Activated CD4-positive, alpha-beta T cell treated with anti-CD3 and anti-CD28 coated beads, Interleukin-2, amount 10 ng/mL, durations not matched to agents 24 days and 14 days (primary cell): ENCODE measurements at regions not wholly inside any gene's neighbourhood (a gene's known extent, or its start where the extent isn't known, plus 50 kb on each side); places are given as distances from the start of the nearest gene placed in this dataset.

Experiments used
- DNase-seq: peaks from one replicate; pipeline ENCODE4 v3.0.0; 2022
- H3K27ac Mint-ChIP-seq: one replicate; pipeline ENCODE4 v1.8.0; 2022; ENCODE audit warnings: mild to moderate bottlenecking, mixed read lengths
- H3K27me3 Mint-ChIP-seq: one replicate; pipeline ENCODE4 v1.8.0; 2022; ENCODE audit warnings: mixed read lengths
- H3K36me3 Mint-ChIP-seq: one replicate; pipeline ENCODE4 v1.8.0; 2022; ENCODE audit warnings: low read depth, mild to moderate bottlenecking, mixed read lengths
- H3K4me1 Mint-ChIP-seq: one replicate; pipeline ENCODE4 v1.8.0; 2021; ENCODE audit warnings: mixed read lengths
- H3K4me3 Mint-ChIP-seq: one replicate; pipeline ENCODE4 v1.8.0; 2022; ENCODE audit warnings: mild to moderate bottlenecking, moderate library complexity, mixed read lengths
- H3K9me3 Mint-ChIP-seq: one replicate; pipeline ENCODE4 v1.8.0; 2021; ENCODE audit warnings: mixed read lengths
- intact Hi-C: fragments of 100-400 bp; cut with micrococcal nuclease; formaldehyde crosslinking; loops from one replicate; pipeline ENCODE4 v1.15.1; 2023

DNA sequence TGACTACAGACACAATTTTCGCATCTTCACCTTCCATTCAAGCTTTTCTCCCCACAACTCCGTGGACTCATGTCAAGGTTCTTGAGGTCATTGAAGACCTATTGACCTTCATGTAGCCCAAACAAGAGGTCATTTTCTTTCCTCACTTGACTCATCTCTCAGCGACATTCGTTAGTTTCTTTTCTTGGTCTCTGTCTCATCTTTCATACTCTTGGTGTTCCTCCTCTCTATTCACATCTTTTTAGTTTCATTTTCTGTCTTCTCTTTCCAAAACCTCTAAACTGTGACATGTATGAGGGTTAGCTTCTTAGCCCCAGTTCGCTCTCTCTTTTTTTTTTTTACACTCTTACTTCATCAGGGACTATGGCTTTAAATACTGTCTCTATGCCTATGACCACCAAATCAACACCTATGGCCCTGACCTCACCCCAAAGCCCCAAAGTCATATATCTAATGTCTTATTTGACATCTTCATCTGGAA, 128.6 kb upstream of the BACH2 start:
- peaks cover 6% of the 10 kb centered on the region for H3K9me3 Mint-ChIP-seq
- peak overlapping the region; percentile 91 for H3K27ac Mint-ChIP-seq
- intact Hi-C loops = loop anchor here (1.0 kb wide), 8 partner anchors 14 to 346 kb away; no protein-coding TSS in a partner anchor
- peaks cover 24% of the 10 kb centered on the region for H3K4me1 Mint-ChIP-seq
- H3K36me3 Mint-ChIP-seq = peaks cover 12% of the 10 kb centered on the region
- DNase-seq = peak; percentile 78
- H3K27me3 Mint-ChIP-seq = no peaks in the 10 kb centered on the region
- peak overlapping the region; percentile 69 for H3K4me3 Mint-ChIP-seq

DNA sequence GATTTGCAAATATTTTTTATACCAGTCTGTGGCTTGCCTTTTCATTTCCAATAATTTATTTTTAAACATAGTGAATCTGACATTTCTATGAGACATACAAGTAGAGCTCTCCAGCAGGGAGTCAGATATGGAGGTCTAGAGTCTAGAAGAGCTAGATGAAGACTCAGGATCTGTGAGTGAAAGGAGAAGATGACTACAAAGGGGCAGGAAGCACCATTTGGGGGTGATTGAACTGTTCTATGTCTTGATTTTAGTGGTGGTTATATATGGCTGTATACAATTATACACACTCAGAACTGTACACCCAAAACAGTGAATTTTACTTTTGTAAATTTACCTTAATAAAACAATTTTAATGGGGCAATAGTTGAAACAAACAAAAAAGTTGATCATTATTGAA, 127.9 kb upstream of the BACH2 start:
- Mint-ChIP-seq H3K36me3 (peaks cover 11% of the 10 kb centered on the region), H3K9me3 (peaks cover 4% of the 10 kb centered on the region), H3K4me3 (peak overlapping the region; percentile 13), H3K4me1 (peaks cover 24% of the 10 kb centered on the region), H3K27me3 (no peaks in the 10 kb centered on the region), H3K27ac (peak overlapping the region; percentile 91)
- intact Hi-C loops = no loop called here
- no peak for DNase-seq

DNA sequence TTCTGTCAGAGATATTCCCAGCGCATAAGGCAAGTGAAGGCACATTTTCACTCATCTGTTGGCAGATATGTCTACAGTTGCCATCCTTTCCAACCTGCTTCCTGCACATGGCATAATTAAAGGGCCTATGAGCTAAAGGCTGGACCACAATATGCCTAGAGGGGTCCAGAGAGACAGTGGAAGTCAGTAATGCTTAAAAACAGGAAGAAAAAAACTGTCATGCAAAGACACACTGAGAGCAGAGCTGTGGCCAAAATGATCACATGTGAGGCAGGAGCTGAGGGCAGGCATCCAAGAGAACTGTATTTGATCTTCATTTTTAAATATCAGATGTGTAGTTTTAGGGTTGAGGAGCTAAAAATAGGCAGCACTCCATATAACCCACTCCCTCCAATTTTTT, 125.0 kb upstream of the BACH2 start:
- Mint-ChIP-seq H3K27me3 (no peaks in the 10 kb centered on the region), H3K9me3 (peaks cover 9% of the 10 kb centered on the region), H3K4me1 (peaks cover 25% of the 10 kb centered on the region), H3K4me3 (no peak overlapping the region), H3K27ac (no peak overlapping the region), H3K36me3 (peaks cover 4% of the 10 kb centered on the region)
- intact Hi-C loops = no loop called here
- DNase-seq = no peak

DNA sequence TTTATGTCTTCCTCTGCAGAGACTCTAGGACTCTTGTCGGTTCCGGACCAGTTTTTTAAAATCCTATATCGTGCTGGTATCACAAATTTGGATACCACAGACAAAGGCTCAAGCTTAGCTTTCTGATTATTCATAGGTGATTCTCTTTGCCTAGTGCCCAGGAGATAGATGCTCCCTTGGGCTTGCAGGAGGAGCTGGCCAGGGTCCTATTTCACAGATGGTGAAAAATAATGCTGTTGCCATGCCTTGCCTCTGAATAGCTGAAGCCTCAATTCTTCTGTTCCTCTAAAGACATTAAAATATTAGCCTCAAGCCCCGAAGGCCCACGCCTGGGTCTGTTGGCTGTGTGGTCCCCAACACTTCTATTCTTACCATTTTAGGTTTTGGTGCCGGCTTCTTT, 123.9 kb upstream of the BACH2 start:
- DNase-seq = no peak
- intact Hi-C loops = no loop called here
- H3K27ac Mint-ChIP-seq = no peak overlapping the region
- peaks cover 4% of the 10 kb centered on the region for H3K36me3 Mint-ChIP-seq
- H3K4me3 Mint-ChIP-seq = no peak overlapping the region
- H3K27me3 Mint-ChIP-seq = no peaks in the 10 kb centered on the region
- H3K4me1 Mint-ChIP-seq = peaks cover 24% of the 10 kb centered on the region
- H3K9me3 Mint-ChIP-seq = peaks cover 9% of the 10 kb centered on the region

DNA sequence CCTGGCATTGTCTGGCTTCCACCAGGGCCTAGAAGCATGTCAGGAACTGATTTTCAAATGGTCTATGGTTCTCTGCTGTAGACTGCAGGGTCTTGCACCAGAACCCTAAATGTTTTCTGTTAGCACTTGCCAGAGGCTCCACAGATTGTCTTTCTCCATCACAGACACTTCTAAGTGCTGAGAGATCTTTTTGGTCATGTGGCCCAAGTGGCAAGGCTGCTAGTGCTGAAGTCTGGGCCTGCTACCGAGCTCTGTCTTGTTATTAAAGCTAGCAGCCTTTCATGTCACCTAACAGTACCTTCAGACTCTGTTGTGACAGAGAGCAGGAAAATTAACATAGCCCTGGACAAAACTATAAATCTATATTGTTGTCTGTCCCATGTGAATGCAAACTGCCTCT, 120.7 kb upstream of the BACH2 start:
- no peak overlapping the region for H3K4me3 Mint-ChIP-seq
- intact Hi-C loops = no loop called here
- H3K36me3 Mint-ChIP-seq = peaks cover 2% of the 10 kb centered on the region
- peaks cover 9% of the 10 kb centered on the region for H3K9me3 Mint-ChIP-seq
- peaks cover 2% of the 10 kb centered on the region for H3K27me3 Mint-ChIP-seq
- H3K4me1 Mint-ChIP-seq = peaks cover 35% of the 10 kb centered on the region
- H3K27ac Mint-ChIP-seq = no peak overlapping the region
- DNase-seq = no peak

DNA sequence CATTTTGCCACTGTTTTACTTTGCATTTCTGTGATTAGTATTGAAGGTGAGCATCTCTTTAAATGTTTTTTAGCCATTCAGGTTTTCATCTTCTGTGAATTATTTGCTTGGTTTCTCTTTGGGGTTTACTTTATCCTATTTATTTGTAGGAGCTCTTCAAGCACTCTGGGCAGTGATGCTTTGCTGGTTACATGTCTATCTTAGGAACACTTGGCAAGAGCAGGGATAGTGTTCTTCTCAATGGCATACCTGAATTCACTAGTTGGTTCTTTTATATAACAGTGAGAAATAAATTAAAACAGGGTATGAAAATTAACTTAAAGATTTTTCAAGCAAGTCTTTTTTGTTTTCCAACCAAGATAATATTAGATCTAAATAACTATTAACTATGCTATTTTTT, 119.7 kb upstream of the BACH2 start:
- Mint-ChIP-seq H3K4me3 (no peak overlapping the region), H3K27me3 (peaks cover 2% of the 10 kb centered on the region), H3K9me3 (peaks cover 9% of the 10 kb centered on the region), H3K36me3 (peaks cover 2% of the 10 kb centered on the region), H3K4me1 (peaks cover 42% of the 10 kb centered on the region), H3K27ac (no peak overlapping the region)
- no peak for DNase-seq
- intact Hi-C loops = no loop called here

DNA sequence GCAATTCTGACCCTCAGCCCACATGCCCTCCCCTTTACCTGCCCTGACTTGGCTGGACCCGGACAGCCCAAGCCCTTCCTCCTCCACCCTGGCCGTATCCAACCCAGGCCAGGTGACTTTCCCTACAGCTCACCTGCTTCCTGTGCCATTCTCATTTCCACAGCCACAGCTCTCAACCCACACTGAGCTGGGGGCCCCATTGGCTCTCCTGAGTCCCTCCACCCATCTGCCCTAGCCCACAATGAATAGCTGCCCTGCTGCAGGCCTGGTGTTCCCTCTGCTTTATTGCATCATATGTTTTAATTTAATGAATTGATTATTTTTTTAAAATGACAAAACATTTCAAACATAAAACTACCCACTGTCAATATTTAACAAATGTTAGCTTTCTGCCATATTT, 118.5 kb upstream of the BACH2 start:
- Mint-ChIP-seq H3K4me3 (no peak overlapping the region), H3K9me3 (peaks cover 9% of the 10 kb centered on the region)
- no peak for DNase-seq

DNA sequence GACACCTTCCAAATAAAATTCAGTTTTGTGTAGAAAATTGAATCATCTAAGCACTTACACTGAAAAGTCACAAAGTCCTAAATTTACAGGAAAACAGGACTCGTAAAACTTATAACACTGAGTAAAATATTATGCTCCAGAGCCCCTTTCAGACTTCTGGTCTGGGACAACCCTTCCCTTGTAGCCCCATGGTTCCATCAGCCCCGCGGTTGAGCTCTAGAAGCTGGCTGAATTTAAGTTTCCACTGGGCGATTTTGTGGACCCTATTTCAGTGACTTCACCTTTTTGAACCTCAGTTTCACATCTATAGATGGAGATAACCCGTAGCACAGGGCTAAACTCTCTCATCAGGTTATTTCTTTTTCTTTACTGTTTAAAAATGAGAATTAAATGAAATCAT, 117.7 kb upstream of the BACH2 start:
- Mint-ChIP-seq H3K36me3 (peaks cover 7% of the 10 kb centered on the region), H3K27me3 (peaks cover 2% of the 10 kb centered on the region), H3K4me1 (peaks cover 57% of the 10 kb centered on the region), H3K27ac (peak overlapping the region; percentile 96), H3K4me3 (peak overlapping the region; percentile 78), H3K9me3 (peaks cover 14% of the 10 kb centered on the region)
- intact Hi-C loops = no loop called here
- DNase-seq = peak; percentile 71

More for the DNA sequence above, 118.5 kb upstream of the BACH2 start:
- Mint-ChIP-seq H3K4me1 (peaks cover 50% of the 10 kb centered on the region), H3K27me3 (peaks cover 2% of the 10 kb centered on the region), H3K36me3 (peaks cover 4% of the 10 kb centered on the region), H3K27ac (peak overlapping the region; percentile 49)
- intact Hi-C loops = no loop called here

DNA sequence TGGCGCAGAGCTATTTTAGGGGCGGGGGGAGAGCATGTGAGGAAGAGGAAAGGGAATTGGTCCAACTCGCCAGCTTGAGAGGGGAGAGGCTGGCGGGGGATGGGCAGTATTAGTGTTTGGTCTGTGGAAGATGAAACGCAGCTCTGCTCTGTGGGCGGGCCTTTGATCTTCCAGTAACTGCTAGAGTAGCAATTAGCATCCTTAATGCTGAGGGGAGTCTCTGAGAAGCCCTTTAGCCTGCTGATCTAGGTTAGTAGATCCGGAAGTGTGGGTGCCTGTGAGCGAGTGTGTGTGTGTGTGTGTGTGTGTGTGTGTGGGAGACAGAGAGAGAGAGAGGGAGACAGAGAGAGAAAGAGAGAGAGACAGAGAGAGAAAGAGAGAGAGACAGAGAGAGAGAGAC, 117.2 kb upstream of the BACH2 start:
- H3K4me1 Mint-ChIP-seq = peaks cover 62% of the 10 kb centered on the region
- intact Hi-C loops = no loop called here

DNA sequence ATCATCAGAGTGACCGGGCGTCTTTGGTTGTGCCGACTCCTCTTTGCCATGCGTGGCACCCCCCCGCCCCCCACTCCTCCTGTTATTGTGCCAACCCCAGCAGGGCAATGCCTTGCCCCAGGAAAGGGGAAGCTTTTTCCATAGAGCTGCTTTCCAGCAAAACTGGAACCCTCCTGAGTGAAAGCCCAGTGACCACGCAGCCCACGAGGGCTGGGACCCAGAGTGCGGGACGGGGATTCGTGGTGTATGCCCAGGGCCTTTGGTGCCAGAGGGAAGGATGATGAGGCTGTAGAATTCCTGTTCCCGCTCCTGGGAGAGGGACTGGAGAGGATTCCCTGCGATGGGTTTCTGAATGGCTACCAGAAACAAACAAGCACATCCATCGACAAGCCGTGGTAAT, 116.8 kb upstream of the BACH2 start:
- Mint-ChIP-seq H3K27me3 (peaks cover 2% of the 10 kb centered on the region), H3K4me3 (peak overlapping the region; percentile 78), H3K4me1 (peaks cover 63% of the 10 kb centered on the region), H3K9me3 (peaks cover 10% of the 10 kb centered on the region), H3K27ac (peak overlapping the region; percentile 96), H3K36me3 (peaks cover 9% of the 10 kb centered on the region)
- no peak for DNase-seq
- intact Hi-C loops = no loop called here

More for the DNA sequence above, 117.2 kb upstream of the BACH2 start:
- DNase-seq = peak; percentile 91
- Mint-ChIP-seq H3K4me3 (peak overlapping the region; percentile 78), H3K27ac (peak overlapping the region; percentile 96), H3K36me3 (peaks cover 9% of the 10 kb centered on the region), H3K27me3 (peaks cover 2% of the 10 kb centered on the region), H3K9me3 (peaks cover 12% of the 10 kb centered on the region)

DNA sequence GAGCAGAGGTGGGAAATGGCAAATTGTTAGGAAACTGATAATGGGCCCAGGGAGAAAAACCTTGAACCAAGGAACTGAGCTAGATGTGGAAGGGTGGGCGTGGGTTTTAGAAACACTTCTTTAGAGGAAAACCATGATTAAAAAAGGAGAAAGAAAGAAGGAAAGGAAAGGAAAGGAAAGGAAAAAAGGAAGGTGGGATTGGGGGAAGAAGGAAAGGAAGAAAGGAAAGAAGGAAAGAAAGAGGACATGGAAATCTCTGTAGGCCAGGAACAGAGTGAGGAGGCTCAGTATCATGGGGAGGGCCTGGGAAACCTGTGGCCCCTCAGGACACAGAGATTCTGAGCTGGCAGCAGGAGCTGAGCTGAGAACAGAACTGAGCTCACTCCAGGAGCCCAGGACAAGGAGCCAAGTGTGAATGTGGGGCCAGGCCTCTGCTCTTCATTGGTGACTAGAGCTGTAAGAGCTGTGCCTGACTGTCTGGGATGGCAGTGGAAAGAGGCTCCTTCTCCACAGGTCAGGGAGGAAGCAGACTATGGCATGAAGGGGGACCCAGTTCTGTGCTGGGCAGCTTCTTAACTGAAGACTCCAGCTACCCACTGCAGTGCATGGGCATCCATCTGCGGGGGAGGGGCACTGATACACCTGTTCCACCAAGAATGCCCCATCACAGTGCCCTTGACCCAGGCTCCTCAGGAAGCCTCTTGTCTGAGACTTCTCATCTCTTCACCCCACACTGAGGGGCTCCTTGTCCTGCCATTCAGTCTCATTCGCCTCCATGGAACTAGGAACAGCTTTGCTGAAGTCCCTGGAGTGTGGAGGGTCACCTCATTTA, 116.1 kb upstream of the BACH2 start:
- intact Hi-C loops = no loop called here
- Mint-ChIP-seq H3K9me3 (peaks cover 10% of the 10 kb centered on the region), H3K4me3 (peak overlapping the region; percentile 78), H3K27ac (peak overlapping the region; percentile 96), H3K36me3 (peaks cover 9% of the 10 kb centered on the region), H3K27me3 (peaks cover 2% of the 10 kb centered on the region), H3K4me1 (peaks cover 62% of the 10 kb centered on the region)
- peak; percentile 65 for DNase-seq

DNA sequence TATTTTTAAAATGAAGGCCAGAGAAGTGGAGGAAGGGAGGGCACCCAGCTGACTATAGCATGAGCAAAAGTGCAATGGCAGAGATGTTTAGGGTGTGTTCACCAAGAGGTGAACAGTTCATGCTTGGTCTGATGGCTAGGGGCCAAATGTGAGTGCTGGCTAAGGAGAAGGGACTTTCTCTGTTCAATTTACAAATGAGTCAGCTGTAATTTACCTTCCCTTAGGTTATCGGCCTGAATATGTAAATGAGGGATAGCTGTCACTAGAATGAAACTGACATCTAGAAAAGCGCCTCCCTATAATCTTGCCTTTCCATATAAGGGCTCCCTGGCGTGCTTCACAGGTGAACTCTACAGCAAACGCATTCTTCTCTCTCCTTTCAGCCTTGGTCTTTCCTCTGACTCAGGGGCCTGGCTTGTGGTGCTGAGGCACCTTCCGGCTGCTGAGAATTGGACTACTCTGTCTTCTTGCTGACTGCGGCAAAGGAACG, 114.7 kb upstream of the BACH2 start:
- peaks cover 2% of the 10 kb centered on the region for H3K27me3 Mint-ChIP-seq
- H3K9me3 Mint-ChIP-seq = peaks cover 10% of the 10 kb centered on the region
- H3K27ac Mint-ChIP-seq = peak overlapping the region; percentile 84
- peak; percentile 86 for DNase-seq
- H3K4me1 Mint-ChIP-seq = peaks cover 71% of the 10 kb centered on the region
- intact Hi-C loops = loop anchor here (1.0 kb wide), 5 partner anchors 13 to 62 kb away; no protein-coding TSS in a partner anchor
- peaks cover 9% of the 10 kb centered on the region for H3K36me3 Mint-ChIP-seq
- peak overlapping the region; percentile 18 for H3K4me3 Mint-ChIP-seq

DNA sequence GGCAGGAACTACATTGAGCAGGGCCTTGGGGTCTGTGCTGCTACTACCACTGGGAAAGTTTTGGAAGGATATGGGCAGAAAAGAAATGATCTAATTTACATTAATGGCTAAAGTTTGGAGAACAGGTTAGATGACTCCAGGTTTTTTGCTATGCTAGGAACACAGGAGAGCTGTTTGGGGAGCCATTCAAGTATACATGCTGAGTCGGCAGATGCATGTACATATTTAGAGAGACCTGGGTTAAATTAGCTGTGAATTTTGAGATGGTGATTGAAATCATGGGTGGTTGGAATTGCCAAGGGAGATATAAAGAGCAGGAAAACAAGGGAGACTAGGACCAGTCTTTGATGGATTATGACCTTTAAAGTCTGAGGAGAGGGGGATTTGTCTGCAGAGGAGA, 113.1 kb upstream of the BACH2 start:
- peaks cover 73% of the 10 kb centered on the region for H3K4me1 Mint-ChIP-seq
- peaks cover 10% of the 10 kb centered on the region for H3K9me3 Mint-ChIP-seq
- peaks cover 2% of the 10 kb centered on the region for H3K27me3 Mint-ChIP-seq
- H3K36me3 Mint-ChIP-seq = peaks cover 9% of the 10 kb centered on the region
- intact Hi-C loops = no loop called here
- no peak for DNase-seq
- no peak overlapping the region for H3K4me3 Mint-ChIP-seq
- peak overlapping the region; percentile 67 for H3K27ac Mint-ChIP-seq

DNA sequence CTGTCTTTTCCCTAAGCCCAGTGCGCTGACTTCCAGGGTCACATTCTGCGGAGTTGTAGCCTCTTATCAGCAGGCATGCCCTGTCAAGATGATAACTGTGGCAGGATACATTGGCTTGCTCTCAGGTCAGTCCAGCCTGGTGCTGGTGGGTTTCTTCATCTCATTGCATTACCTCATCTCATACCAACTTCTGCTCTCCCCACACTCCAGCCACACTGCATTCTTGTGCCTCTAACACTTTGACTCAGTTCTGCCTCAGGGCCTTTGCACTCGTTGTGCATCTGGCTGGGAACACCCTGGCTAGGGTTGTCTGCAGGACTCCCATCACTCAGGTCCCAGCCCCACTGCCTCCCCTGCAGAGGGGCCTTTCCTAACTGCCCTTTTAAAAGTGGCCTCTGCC, 110.3 kb upstream of the BACH2 start:
- peak overlapping the region; percentile 82 for H3K27ac Mint-ChIP-seq
- H3K36me3 Mint-ChIP-seq = peaks cover 7% of the 10 kb centered on the region
- H3K4me3 Mint-ChIP-seq = no peak overlapping the region
- intact Hi-C loops = loop anchor here (1.0 kb wide), 3 partner anchors 9 to 51 kb away; no protein-coding TSS in a partner anchor
- H3K4me1 Mint-ChIP-seq = peaks cover 70% of the 10 kb centered on the region
- peaks cover 10% of the 10 kb centered on the region for H3K9me3 Mint-ChIP-seq
- H3K27me3 Mint-ChIP-seq = no peaks in the 10 kb centered on the region
- no peak for DNase-seq
